HG03520 (cell line): ENCODE measurements at regions not wholly inside any gene's neighbourhood (a gene's known extent, or its start where the extent isn't known, plus 50 kb on each side); places are given as distances from the start of the nearest gene placed in this dataset.
"Not testable (repeated sequence)": the region's sequence is repeated elsewhere in the genome, so short reads cannot be mapped to it uniquely, and the experiment has no call there.

Source experiments
- ATAC-seq: cut with Tn5 transposase; IDR thresholded peaks from one replicate; pipeline ENCODE4 v1.9.1; 2021; ENCODE audit warnings: mild to moderate bottlenecking, moderate library complexity; ENCODE audit not compliant: unreplicated experiment

- ATAC-seq, result no peak
Measured at GRCh38 chr16:60815865-60816264, 1220.4 kb downstream of the CDH8 start.

DNA sequence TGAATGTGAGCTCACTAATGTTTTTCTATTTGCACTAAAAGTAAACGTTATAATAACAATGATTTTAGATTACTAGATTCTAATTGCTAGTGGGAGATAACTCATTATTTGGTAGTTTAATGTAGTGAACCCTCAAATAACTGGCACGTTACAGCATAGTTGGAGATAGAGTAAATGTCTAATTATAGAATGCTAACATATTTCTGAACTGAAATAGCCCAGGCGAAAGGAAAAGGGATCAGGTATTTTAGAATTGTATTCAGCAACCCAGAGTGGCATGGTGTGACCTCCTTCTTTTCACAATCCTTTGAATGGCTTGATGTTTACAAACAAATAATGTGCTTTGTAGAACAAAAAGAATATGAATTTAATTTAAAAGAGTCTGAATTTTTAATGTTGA is 1221.2 kb downstream of the CDH8 start:
- ATAC-seq, result no peak

DNA sequence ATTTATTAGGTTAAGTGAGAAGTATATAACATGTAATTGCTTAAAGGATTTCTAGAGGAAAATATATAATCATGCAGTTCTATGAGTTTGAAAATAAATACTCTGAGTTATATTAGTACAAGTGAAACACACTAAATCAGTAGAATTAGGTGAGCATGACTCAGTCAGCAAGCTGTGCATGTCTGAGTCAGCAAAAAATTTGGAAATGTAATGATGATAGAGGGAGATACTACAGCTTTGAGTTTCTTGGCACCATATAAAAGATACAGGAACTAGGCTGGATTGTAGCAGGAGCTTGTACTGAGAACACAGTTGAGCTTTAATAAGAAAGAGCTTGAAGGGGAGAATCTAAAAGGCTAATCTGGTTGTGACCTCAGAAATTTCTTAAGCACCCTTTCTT is 1224.6 kb downstream of the CDH8 start:
- ATAC-seq, result no peak

DNA sequence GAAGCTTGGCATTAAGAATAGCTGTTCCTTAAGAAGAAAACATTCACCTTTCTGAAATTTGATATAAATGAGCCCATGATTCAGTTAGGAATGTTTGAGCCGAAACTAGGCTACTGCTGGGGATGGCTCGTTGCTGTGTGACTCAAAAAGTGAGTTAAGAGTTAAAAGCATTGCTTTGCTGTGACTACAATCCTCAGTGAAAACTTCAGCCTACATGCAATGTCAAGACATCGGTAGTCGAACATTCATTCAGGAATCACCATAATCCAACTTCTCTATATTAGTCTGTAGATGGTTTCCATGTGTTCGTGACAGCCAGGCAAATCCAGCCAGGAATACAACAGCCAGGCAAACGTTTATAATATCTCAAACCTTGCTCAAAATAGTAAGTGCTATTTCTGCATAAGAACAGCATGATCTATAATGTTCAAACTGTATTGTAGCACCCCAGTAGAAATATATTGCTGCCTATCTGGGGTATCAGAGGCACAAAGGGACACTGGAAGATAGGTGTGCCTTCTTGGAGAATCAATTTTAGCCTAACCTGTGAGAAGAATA is 1225.1 kb downstream of the CDH8 start:
- ATAC-seq, result no peak

- no peak for ATAC-seq
Measured at GRCh38 chr16:60810250-60810649, 1226.0 kb downstream of the CDH8 start.

DNA sequence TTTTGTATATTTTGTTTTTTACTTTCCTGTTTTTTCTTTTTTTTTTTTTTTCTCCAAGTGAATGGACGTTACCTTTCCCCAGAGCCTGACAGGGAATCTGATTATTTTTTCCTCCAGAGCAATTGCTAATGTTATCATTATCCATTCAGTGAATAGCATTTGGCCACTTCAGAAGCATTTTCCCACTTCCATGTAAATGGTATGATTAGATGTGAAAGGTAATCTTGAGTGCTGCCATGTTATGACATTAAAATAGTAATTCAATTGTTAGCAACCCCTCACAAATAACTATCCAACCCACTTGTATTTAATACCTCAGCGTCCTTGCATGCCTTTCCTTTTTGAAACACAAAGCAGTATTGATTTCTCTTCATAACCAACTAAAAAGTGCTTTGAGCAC is 1243.8 kb downstream of the CDH8 start:
- ATAC-seq, result no peak

- no peak for ATAC-seq
Measured at GRCh38 chr16:60788631-60789030, 1247.6 kb downstream of the CDH8 start.

DNA sequence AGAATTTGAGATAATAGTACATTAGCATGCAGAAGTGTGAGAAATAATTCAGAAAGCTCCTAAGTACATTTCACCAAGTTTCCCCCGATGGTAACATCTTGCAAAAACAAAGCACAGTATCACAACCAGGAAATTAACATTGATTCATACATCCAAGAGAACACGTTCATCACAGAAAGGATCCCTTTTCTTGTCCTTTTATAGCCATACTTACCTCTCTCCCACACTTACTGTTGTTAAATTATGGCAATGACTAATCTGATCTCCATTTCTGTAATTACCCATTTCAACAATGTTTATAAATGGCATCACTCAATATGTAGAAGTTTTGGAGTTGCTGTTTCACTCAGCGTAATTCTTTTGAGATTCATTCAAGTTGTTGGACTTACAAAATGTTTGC is 1260.0 kb downstream of the CDH8 start:
- ATAC-seq, result no peak

- no peak for ATAC-seq
Measured at GRCh38 chr16:60771138-60771537, 1265.1 kb downstream of the CDH8 start.

DNA sequence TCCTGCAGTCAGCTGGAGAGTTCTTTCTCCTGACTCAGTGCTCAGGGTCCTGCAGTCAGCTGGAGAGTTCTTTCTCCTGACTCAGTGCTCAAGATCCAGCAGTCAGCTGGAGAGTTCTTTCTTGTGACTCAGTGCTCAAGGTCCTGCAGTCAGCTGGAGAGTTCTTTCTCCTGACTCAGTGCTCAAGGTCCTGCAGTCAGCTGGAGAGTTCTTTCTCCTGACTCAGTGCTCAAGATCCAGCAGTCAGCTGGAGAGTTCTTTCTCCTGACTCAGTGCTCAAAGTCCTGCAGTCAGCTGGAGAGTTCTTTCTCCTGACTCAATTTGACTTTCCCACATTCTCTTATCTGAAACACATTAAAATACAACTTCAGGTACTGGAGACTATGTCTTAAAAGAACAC is 1265.9 kb downstream of the CDH8 start:
- not testable (repeated sequence) for ATAC-seq

- no peak for ATAC-seq
Measured at GRCh38 chr16:60763869-60764268, 1272.4 kb downstream of the CDH8 start.

DNA sequence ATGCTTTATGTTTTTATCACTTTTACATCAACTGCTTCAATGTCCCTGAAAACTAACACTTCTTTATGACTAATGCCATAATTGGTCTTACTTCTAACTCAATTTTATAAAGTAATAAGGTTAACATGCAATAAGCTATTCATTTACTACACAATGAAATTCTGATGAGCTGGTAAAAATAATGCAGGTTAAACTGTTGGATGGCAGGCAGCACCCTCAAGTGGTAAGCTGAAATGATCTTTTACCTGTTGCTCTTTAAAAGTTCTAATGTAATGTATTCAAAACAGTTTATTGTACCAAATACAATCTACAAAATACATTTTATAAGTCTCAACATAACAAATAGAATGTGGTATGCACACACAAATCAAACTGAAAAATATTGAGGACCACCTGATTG is 1280.3 kb downstream of the CDH8 start:
- ATAC-seq, result no peak

DNA sequence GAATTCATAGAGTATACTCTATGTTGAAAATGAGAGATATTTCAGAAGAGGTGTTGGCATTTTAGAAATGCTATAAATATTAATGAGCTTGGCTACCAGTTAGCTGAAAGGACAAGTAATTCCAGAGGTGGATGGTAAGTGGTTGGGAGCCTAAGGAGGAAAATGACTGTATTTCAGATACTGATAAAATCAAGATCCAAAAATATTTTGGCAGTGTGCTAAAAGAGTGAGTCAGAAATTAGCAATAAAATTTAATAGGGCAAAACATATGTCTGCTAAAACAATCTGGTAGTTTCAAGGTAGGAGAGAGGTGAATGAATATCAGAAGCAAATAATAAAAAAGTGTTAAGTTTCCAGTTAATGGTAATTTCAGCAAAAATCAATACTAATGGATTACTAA is 1287.9 kb downstream of the CDH8 start:
- ATAC-seq, result no peak

GRCh38 chr16:60744198-60744597 is 1292.0 kb downstream of the CDH8 start:
- no peak for ATAC-seq

DNA sequence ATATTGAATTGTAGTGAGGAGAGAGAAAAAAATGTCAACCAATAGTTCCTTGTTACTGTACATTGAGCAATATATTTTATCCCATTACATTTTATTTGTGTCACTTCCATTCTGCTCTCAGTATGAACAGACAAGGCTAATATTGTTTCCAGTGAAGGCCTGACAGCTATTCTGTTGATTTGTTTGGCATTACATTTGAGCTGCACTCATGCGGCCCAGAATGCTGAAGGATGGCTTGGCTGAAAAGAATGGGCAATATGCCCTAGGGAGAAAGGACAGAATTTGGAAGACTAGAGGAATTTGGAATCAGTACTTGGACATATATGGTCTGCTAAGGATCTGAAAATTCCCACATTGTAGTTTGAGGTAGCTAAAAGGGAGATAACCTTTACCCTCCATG is 1294.4 kb downstream of the CDH8 start:
- no peak for ATAC-seq

GRCh38 chr16:60739737-60740683 is 1296.2 kb downstream of the CDH8 start:
- no peak for ATAC-seq

DNA sequence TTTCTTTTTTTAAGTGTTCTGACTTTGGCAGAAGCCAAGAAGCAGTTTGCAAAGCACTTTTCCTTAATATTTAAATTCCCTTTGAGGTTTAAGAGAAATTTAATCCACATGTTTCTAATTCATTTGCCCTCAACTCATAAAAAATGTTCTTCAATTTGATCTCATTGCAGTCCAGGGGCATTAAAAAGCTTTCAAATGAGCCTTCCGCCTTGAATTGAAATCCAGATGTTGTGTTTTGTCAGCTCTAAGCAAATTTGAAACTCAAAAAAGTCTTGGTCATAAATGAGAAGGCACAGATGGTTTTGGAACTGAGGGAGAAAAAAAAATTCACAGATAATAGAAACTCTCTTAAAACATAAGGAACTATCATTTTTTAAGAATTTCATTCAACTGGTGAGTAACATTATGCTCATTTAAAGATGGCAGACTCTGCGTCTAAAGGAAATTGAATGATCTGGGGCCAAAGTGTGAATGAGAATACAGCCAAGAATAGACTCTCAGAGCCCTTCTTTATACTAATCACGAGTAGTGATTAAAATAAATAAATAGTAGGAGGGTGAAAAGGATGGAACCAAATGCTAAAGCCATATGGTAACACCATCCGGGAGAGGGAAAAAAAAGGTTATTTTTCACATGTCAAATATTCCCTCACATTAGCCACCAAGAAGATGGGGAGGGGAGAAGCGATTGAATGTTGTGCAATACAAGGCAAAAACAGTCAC is 1304.7 kb downstream of the CDH8 start:
- no peak for ATAC-seq

GRCh38 chr16:60729051-60729450 is 1307.2 kb downstream of the CDH8 start:
- no peak for ATAC-seq

GRCh38 chr16:60727851-60728250 is 1308.4 kb downstream of the CDH8 start:
- ATAC-seq, result no peak

DNA sequence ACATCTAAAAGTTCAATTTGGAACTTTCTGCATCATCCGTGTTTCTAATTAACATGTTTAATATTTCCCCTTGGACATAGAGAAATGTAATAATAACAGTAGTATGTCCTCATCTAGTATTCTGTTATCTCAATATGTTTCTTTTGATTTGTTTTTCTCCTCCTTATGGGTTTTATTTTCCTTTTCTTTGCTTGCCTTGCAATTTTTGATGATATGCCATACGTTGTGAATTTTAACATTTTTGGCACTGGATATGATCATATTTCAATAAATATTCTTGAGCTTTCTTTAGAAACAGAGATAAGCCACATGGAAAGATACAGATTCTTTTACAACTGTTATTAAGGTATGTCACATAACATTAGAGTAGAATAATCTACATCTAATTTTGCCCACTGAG is 1316.2 kb downstream of the CDH8 start:
- no peak for ATAC-seq

GRCh38 chr16:60717808-60718207 is 1318.4 kb downstream of the CDH8 start:
- ATAC-seq, result no peak

GRCh38 chr16:60712144-60712543 is 1324.1 kb downstream of the CDH8 start:
- ATAC-seq, result no peak
